Chondrocyte (in vitro differentiated cells): ENCODE measurements at regions not wholly inside any gene's neighbourhood (a gene's known extent, or its start where the extent isn't known, plus 50 kb on each side); places are given as distances from the start of the nearest gene placed in this dataset.

Source experiments
- DNase-seq: peaks from one replicate; pipeline ENCODE4 v3.0.0; 2021; ENCODE audit warnings: mixed read lengths, low spot score
- H3K27ac Mint-ChIP-seq: one replicate; pipeline ENCODE4 v1.8.0; 2021; ENCODE audit warnings: mild to moderate bottlenecking, moderate library complexity, mixed read lengths; ENCODE audit not compliant: unreplicated experiment
- H3K27me3 Mint-ChIP-seq: 2 replicates; pipeline ENCODE4 v1.8.0; 2021; ENCODE audit warnings: low read depth, mixed read lengths
- H3K36me3 Mint-ChIP-seq: 2 replicates; pipeline ENCODE4 v1.8.0; 2021; ENCODE audit warnings: low read depth, mixed read lengths
- H3K4me1 Mint-ChIP-seq: 2 replicates; pipeline ENCODE4 v1.8.0; 2021; ENCODE audit warnings: low read depth, mild to moderate bottlenecking, mixed read lengths
- H3K4me3 Mint-ChIP-seq: one replicate; pipeline ENCODE4 v1.8.0; 2021; ENCODE audit warnings: mild to moderate bottlenecking, moderate library complexity, mixed read lengths; ENCODE audit not compliant: unreplicated experiment
- H3K9me3 Mint-ChIP-seq: 2 replicates; pipeline ENCODE4 v1.8.0; 2021; ENCODE audit warnings: low read depth, mixed read lengths
- TF ChIP-seq, protein P1 (sequence below): fragments of 200-600 bp; sonication (generic); IDR thresholded peaks from 2 replicates; pipeline ENCODE4 v1.5.0; 2021; ENCODE audit warnings: antibody characterized with exemption, mild to moderate bottlenecking, moderate library complexity

DNA sequence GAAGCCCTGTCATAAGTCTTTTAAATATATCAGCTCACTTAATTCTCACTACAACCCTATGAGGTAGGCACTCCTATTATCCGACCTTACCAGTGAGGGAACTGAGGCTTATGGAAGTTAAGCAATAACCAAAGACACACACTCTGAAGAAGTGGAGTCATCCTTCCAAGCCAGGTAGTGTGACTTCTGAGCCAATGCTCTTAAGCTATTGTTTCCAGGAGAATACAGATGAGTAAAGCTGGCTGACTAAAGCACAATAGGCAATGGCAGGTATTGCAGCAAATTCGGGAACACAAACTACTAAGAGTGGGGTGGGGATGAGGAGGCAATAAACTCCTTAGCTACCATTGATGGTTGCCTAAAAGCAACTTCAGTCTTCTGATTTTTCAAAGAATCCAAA, 81.8 kb upstream of the KIT start:
- Mint-ChIP-seq H3K9me3 (no peaks in the 10 kb centered on the region), H3K27me3 (peaks cover under 1% of the 10 kb centered on the region), H3K36me3 (no peaks in the 10 kb centered on the region), H3K27ac (no peak overlapping the region), H3K4me3 (no peak overlapping the region), H3K4me1 (no peaks in the 10 kb centered on the region)
- TF ChIP-seq, protein P1, sequence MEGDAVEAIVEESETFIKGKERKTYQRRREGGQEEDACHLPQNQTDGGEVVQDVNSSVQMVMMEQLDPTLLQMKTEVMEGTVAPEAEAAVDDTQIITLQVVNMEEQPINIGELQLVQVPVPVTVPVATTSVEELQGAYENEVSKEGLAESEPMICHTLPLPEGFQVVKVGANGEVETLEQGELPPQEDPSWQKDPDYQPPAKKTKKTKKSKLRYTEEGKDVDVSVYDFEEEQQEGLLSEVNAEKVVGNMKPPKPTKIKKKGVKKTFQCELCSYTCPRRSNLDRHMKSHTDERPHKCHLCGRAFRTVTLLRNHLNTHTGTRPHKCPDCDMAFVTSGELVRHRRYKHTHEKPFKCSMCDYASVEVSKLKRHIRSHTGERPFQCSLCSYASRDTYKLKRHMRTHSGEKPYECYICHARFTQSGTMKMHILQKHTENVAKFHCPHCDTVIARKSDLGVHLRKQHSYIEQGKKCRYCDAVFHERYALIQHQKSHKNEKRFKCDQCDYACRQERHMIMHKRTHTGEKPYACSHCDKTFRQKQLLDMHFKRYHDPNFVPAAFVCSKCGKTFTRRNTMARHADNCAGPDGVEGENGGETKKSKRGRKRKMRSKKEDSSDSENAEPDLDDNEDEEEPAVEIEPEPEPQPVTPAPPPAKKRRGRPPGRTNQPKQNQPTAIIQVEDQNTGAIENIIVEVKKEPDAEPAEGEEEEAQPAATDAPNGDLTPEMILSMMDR = no peak
- no peak for DNase-seq

DNA sequence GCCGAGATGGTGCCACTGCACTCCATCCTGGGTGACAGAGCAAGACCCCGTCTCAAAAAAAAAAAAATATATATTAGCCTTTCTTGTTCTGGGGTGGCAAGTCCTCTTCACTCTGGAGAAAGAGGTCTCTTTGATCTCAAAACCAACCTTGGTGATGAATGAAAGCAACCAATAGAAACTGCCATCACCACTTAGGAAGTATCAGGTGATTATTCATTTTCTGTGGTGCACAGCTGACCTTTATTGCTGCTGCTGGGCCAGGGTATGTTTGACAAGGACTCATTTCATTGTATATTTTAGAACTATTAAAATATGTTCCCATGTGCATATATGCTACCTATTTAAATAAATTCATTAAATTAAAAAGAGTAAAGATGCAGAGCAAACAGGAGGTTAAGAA, 76.0 kb upstream of the KIT start:
- Mint-ChIP-seq H3K27ac (no peak overlapping the region), H3K4me1 (peaks cover 9% of the 10 kb centered on the region), H3K36me3 (no peaks in the 10 kb centered on the region), H3K27me3 (no peaks in the 10 kb centered on the region), H3K9me3 (no peaks in the 10 kb centered on the region), H3K4me3 (no peak overlapping the region)
- TF ChIP-seq, protein P1 = no peak
- DNase-seq = no peak

DNA sequence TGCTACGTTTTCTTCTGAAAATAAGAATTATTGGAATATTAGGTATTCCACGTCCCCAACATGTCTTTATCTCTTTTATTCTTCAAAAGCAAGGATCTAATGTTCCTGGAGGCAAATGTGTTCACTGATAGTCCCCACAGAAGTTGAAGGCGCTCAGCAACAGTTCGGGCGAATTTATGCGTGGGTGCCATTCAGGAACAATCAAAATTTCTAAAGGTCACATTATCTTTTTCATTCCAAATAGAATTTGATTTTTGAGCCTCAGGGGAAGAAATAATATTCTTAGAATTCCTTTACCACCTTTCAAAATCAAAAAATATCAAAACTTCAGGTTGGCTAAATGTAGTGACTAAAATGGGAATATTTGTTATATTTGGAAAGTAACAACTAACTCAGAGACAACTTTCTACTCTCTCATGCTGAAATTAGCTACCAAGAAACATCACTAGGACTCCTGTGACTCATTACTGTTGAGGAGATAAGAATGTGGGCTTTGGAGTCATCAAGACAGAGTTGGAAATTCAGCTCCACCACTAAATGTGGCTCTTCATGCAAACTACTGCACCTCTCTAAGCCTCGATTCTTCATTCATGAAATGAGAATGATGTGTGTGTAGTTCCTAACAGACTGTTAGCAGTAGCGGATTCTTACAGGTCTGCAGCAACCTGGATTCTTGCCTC, 72.3 kb upstream of the KIT start:
- TF ChIP-seq, protein P1 = no peak
- no peak for DNase-seq
- Mint-ChIP-seq H3K4me3 (no peak overlapping the region), H3K9me3 (no peaks in the 10 kb centered on the region), H3K27me3 (no peaks in the 10 kb centered on the region), H3K27ac (no peak overlapping the region), H3K36me3 (no peaks in the 10 kb centered on the region), H3K4me1 (peaks cover 9% of the 10 kb centered on the region)

DNA sequence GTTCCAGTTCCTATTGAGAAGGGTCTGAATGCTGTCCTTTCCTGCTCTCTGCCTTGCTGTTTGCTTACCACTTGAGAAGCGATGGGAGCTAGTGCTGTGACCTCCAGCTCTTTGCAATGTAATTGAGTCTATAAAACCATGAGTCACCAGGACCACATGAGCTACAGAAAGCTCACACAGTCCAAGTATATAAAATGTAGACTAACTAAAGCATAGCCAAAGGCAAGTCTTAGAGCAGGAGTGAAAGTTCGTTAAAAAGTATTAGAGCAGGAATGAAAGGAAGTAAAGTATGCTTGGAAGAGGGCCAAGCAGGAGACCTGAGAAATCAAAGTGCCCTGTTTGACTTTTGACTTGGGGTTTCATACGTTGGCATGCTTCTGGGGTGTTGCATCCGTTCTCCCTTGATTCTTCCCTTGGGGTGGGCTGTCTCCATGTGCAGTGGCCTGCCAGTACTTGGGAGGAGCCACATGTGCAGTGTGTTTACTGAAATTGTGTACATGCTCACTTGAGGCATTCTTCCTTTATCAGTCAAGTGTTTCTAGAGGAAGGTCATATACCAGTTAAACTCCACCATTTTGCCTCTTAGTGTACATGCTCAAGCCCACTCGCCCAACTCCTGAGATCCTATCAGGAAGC, 71.3 kb upstream of the KIT start:
- Mint-ChIP-seq H3K36me3 (no peaks in the 10 kb centered on the region), H3K4me3 (no peak overlapping the region), H3K27me3 (no peaks in the 10 kb centered on the region), H3K9me3 (no peaks in the 10 kb centered on the region), H3K4me1 (peaks cover 9% of the 10 kb centered on the region), H3K27ac (no peak overlapping the region)
- TF ChIP-seq, protein P1 = no peak
- no peak for DNase-seq

DNA sequence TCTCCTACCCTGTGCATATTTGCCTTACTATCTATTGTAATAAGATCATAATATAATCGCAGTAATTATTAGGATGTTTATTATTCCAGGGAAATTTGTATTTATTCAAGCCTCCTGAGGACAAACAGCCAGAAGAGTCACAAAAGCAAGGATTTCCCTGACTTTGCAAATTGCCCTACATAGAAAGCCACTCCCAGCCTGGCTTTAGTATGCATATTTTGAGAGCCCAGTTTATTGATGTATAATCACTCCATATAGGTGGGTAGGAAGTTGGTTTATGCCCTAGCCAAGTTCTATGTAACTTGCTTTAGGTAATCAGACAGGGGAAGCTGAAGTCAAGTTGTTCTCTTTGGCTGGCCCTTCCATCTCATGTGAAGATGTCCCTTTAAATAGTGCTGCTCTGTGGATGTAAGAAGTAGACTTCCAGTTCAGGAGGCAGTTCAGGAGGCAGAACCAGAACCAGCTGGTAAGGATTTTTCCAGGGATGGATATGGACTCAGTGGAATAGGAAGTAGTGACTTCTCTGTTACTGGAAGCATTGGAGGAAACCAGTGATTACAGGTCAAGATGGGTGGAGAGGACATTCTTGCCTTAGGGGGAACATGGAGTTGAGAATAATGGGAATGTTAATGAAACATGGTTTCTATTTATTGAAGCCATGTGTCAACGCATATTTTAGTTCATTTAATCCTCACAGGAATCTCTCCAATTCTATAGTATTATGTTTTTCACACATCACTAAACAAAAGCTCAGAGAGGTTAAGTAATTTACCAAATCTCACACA, 70.5 kb upstream of the KIT start:
- no peaks in the 10 kb centered on the region for H3K9me3 Mint-ChIP-seq
- no peak overlapping the region for H3K27ac Mint-ChIP-seq
- no peak for DNase-seq
- H3K27me3 Mint-ChIP-seq = no peaks in the 10 kb centered on the region
- H3K4me3 Mint-ChIP-seq = no peak overlapping the region
- no peaks in the 10 kb centered on the region for H3K36me3 Mint-ChIP-seq
- peaks cover 9% of the 10 kb centered on the region for H3K4me1 Mint-ChIP-seq
- TF ChIP-seq, protein P1 = no peak
